ENCODE measurements at regions not wholly inside any gene's neighbourhood (a gene's known extent, or its start where the extent isn't known, plus 50 kb on each side); places are given as distances from the start of the nearest gene placed in this dataset.

DNA sequence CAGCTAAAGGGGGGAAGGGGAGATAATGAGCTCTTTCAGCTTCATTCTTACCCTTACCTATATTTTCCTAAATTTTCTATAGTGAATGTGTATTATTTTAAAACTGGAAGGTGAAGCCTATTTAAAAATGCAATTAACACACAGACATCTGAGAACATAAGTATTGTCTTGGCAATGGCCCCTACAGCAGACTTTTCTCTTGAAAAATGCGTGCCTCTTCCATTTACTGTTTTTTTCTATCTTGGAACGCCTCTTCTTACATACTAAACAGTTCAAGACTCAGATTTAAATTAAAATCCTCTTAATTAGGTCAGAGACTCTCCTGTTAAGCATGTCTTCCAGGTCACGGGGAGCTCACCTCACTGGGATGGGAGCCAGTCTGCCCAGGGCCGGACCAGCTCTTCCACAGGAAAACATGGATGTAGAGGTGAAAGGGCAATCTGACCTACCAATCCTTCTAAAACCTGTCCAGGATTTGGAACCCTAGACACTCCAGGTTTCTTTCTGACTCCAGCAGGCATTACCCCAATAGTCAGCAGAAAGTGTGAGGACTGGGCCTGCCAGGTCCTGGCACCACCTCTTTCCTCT is 137.3 kb downstream of the ZNF281 start:
- Histone ChIP-seq H3K4me1 (ENCODE audit: control insufficient read depth, extremely low read depth, insufficient read depth, low read length) (no peaks in the 10 kb centered on the region), H3K4me3 (replicated peaks in 1 of 4; ENCODE audit: control extremely low read depth in 1 of 4, insufficient read depth in 1 of 4, low read depth in 3 of 4, low read length in 4 of 4) (no peak overlapping the region), H3K36me3 (ENCODE audit: control insufficient read depth, insufficient read depth, low read length) (no peaks in the 10 kb centered on the region), H3K4me2 (ENCODE audit: extremely low read depth, insufficient read depth, low read length) (no peak overlapping the region), H3K79me2 (ENCODE audit: control insufficient read depth, insufficient read depth, low read length) (no peaks in the 10 kb centered on the region), H3K27me3 (ENCODE audit: control insufficient read depth, insufficient read depth, low read length) (no peaks in the 10 kb centered on the region), H4K20me1 (ENCODE audit: control insufficient read depth, extremely low read depth, insufficient read depth, low read length) (no peaks in the 10 kb centered on the region), H2AFZ (ENCODE audit: low read length) (no peak overlapping the region), H3K9ac (ENCODE audit: insufficient read depth, low read length) (no peak overlapping the region), H3K27ac (ENCODE audit: insufficient read depth, low read length) (no peak overlapping the region), H3K9me3 (ENCODE audit: control insufficient read depth, insufficient read depth, low read depth, low read length) (no peaks in the 10 kb centered on the region)
- no peak for TF ChIP-seq EZH2 (IDR thresholded peaks at IDR 0.05; ENCODE audit: low read length, missing control alignments)
- TF ChIP-seq, protein P1, sequence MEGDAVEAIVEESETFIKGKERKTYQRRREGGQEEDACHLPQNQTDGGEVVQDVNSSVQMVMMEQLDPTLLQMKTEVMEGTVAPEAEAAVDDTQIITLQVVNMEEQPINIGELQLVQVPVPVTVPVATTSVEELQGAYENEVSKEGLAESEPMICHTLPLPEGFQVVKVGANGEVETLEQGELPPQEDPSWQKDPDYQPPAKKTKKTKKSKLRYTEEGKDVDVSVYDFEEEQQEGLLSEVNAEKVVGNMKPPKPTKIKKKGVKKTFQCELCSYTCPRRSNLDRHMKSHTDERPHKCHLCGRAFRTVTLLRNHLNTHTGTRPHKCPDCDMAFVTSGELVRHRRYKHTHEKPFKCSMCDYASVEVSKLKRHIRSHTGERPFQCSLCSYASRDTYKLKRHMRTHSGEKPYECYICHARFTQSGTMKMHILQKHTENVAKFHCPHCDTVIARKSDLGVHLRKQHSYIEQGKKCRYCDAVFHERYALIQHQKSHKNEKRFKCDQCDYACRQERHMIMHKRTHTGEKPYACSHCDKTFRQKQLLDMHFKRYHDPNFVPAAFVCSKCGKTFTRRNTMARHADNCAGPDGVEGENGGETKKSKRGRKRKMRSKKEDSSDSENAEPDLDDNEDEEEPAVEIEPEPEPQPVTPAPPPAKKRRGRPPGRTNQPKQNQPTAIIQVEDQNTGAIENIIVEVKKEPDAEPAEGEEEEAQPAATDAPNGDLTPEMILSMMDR (conservative IDR thresholded peaks at IDR 0.05 in 1 of 2, IDR thresholded peaks at IDR 0.05 in 1 of 2; ENCODE audit: low read depth in 1 of 2, low read length in 2 of 2): no peak
- DNase-seq (ENCODE audit: low read depth in 2 of 2): no peak

DNA sequence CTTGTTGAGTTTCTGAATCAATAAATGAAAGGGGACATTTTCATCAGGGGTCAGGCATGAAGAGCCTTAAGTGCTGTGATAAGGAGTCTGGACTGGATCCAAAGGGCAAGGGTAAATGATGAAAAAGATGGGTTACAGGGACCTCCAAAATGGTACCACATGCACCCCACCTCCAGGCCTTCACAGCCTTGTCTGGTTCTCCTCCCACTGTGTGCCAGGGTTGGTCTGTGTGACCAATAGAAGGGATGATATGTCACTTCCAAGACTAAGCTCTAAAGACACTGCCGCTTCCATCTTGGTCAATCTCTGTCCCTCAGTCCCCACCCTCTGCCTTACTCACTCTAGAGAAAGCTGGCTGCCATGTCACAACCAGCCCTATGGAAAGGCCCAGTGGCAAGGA is 140.6 kb downstream of the ZNF281 start:
- no peaks in the 10 kb centered on the region for H4K20me1 ChIP-seq (ENCODE audit: control insufficient read depth, extremely low read depth, insufficient read depth, low read length)
- no peaks in the 10 kb centered on the region for H3K9me3 ChIP-seq (ENCODE audit: control insufficient read depth, insufficient read depth, low read depth, low read length)
- no peaks in the 10 kb centered on the region for H3K79me2 ChIP-seq (ENCODE audit: control insufficient read depth, insufficient read depth, low read length)
- no peaks in the 10 kb centered on the region for H3K36me3 ChIP-seq (ENCODE audit: control insufficient read depth, insufficient read depth, low read length)
- H3K27ac ChIP-seq (ENCODE audit: insufficient read depth, low read length): no peak overlapping the region
- H3K27me3 ChIP-seq (ENCODE audit: control insufficient read depth, insufficient read depth, low read length): no peaks in the 10 kb centered on the region
- TF ChIP-seq, protein P1 (conservative IDR thresholded peaks at IDR 0.05 in 1 of 2, IDR thresholded peaks at IDR 0.05 in 1 of 2; ENCODE audit: low read depth in 1 of 2, low read length in 2 of 2): no peak
- no peak for TF ChIP-seq EZH2 (IDR thresholded peaks at IDR 0.05; ENCODE audit: low read length, missing control alignments)
- H2AFZ ChIP-seq (ENCODE audit: low read length): no peak overlapping the region
- H3K9ac ChIP-seq (ENCODE audit: insufficient read depth, low read length): no peak overlapping the region
- no peak overlapping the region for H3K4me3 ChIP-seq (replicated peaks in 1 of 4; ENCODE audit: control extremely low read depth in 1 of 4, insufficient read depth in 1 of 4, low read depth in 3 of 4, low read length in 4 of 4)
- H3K4me1 ChIP-seq (ENCODE audit: control insufficient read depth, extremely low read depth, insufficient read depth, low read length): no peaks in the 10 kb centered on the region
- no peak for DNase-seq (ENCODE audit: low read depth in 2 of 2)
- H3K4me2 ChIP-seq (ENCODE audit: extremely low read depth, insufficient read depth, low read length): no peak overlapping the region

DNA sequence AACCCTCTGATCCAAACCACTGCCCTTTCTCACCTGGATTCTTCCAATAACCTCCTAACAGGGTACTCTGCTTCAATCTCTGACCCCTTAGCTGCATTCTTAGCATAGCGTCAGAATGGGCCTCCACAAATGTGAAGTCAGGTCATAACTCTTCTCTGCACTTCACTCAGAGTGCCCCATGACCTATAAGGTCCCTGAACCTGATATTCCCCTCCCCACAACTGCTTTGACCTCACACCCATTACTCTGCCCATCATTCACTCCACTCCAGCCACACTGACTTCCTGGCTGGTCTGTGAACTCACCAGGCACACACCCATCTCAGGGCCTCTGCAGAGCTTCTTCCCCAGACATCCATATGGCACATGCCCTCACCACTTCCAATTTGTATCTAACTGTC is 141.9 kb downstream of the ZNF281 start:
- Histone ChIP-seq H4K20me1 (ENCODE audit: control insufficient read depth, extremely low read depth, insufficient read depth, low read length) (no peaks in the 10 kb centered on the region), H3K79me2 (ENCODE audit: control insufficient read depth, insufficient read depth, low read length) (no peaks in the 10 kb centered on the region), H2AFZ (ENCODE audit: low read length) (no peak overlapping the region), H3K4me3 (replicated peaks in 1 of 4; ENCODE audit: control extremely low read depth in 1 of 4, insufficient read depth in 1 of 4, low read depth in 3 of 4, low read length in 4 of 4) (no peak overlapping the region), H3K4me2 (ENCODE audit: extremely low read depth, insufficient read depth, low read length) (no peak overlapping the region), H3K36me3 (ENCODE audit: control insufficient read depth, insufficient read depth, low read length) (no peaks in the 10 kb centered on the region), H3K4me1 (ENCODE audit: control insufficient read depth, extremely low read depth, insufficient read depth, low read length) (no peaks in the 10 kb centered on the region), H3K27ac (ENCODE audit: insufficient read depth, low read length) (no peak overlapping the region), H3K9ac (ENCODE audit: insufficient read depth, low read length) (no peak overlapping the region), H3K27me3 (ENCODE audit: control insufficient read depth, insufficient read depth, low read length) (no peaks in the 10 kb centered on the region), H3K9me3 (ENCODE audit: control insufficient read depth, insufficient read depth, low read depth, low read length) (no peaks in the 10 kb centered on the region)
- no peak for DNase-seq (ENCODE audit: low read depth in 2 of 2)
- no peak for TF ChIP-seq EZH2 (IDR thresholded peaks at IDR 0.05; ENCODE audit: low read length, missing control alignments)
- TF ChIP-seq, protein P1 (conservative IDR thresholded peaks at IDR 0.05 in 1 of 2, IDR thresholded peaks at IDR 0.05 in 1 of 2; ENCODE audit: low read depth in 1 of 2, low read length in 2 of 2): no peak

Measured in fibroblast of lung (primary cell).